H1 (cell line): ENCODE measurements at regions not wholly inside any gene's neighbourhood (a gene's known extent, or its start where the extent isn't known, plus 50 kb on each side); places are given as distances from the start of the nearest gene placed in this dataset.

Experiments used
- CTCF ChIA-PET: fragments of 300-600 bp; sonication (Branson Sonifier 250); formaldehyde crosslinking; loops from one replicate; lab custom pipeline; 2021; ENCODE audit not compliant: partially characterized antibody; lab: Charles Lee
- POLR2A ChIA-PET: fragments of 300-600 bp; sonication (Branson Sonifier 250); formaldehyde crosslinking; loops from one replicate; lab custom pipeline; 2021; ENCODE audit warnings: inconsistent platforms; ENCODE audit not compliant: partially characterized antibody; lab: Charles Lee
- DNase-seq, 2 experiments: peaks; one replicate each; pipeline versions ENCODE4 v3.0.0 to v3.0.0-alpha.2; 2010 to 2022; ENCODE audit warnings: low spot score in 2 of 2, low read depth in 1 of 2, mixed read lengths in 1 of 2
- FAIRE-seq: peaks from 2 replicates; lab custom pipeline; 2011; peaks lifted over from hg19 to GRCh38; lab: Jason Lieb, UNC
- H2AFZ ChIP-seq: 2 replicates; pipeline ENCODE4 v1.8.1; 2012; ENCODE audit warnings: low read length, inconsistent platforms
- H2AK5ac ChIP-seq: 2 replicates; pipeline ENCODE4 v1.6.1; 2013; ENCODE audit warnings: low read depth, low read length
- H2BK120ac ChIP-seq: replicated peaks from 2 replicates; pipeline ENCODE3; 2013; ENCODE audit warnings: low read depth, low read length, inconsistent platforms
- H2BK12ac ChIP-seq: 2 replicates; pipeline ENCODE4 v1.6.1; 2013; ENCODE audit warnings: low read depth, low read length
- H2BK15ac ChIP-seq: 2 replicates; pipeline ENCODE4 v1.6.1; 2013; ENCODE audit warnings: low read length
- H2BK20ac ChIP-seq: 2 replicates; pipeline ENCODE4 v1.6.1; 2013; ENCODE audit warnings: low read length
- H2BK5ac ChIP-seq: 2 replicates; pipeline ENCODE4 v1.6.1; 2013; ENCODE audit warnings: low read depth, low read length
- H3K14ac ChIP-seq: 2 replicates; pipeline ENCODE4 v1.6.1; 2013; ENCODE audit warnings: inconsistent platforms; ENCODE audit not compliant: insufficient read length
- H3K18ac ChIP-seq: 2 replicates; pipeline ENCODE4 v1.6.1; 2013; ENCODE audit warnings: low read length; ENCODE audit errors: extremely low read depth
- H3K23ac ChIP-seq: 2 replicates; pipeline ENCODE4 v1.6.1; 2013; ENCODE audit warnings: inconsistent platforms; ENCODE audit not compliant: insufficient read length
- H3K23me2 ChIP-seq: 2 replicates; pipeline ENCODE4 v1.6.1; 2013; ENCODE audit warnings: low read depth, low read length
- H3K27ac ChIP-seq: 2 replicates; pipeline ENCODE4 v1.6.1; 2011; ENCODE audit warnings: low read depth, low read length, inconsistent platforms
- H3K27me3 ChIP-seq, 4 experiments: replicated peaks in 1 of 4; 1 replicate in 1 of 4; 2 replicates in 3 of 4; pipeline versions ENCODE4 v1.6.1 to v1.8.1; 2011 to 2013; ENCODE audit warnings: low read length in 3 of 4, mild to moderate bottlenecking in 3 of 4, inconsistent platforms in 2 of 4, mixed read lengths in 2 of 4, moderate library complexity in 1 of 4; ENCODE audit not compliant: control insufficient read depth in 3 of 4, insufficient read depth in 3 of 4; ENCODE audit errors: extremely low read depth in 1 of 4
- H3K36me3 ChIP-seq, 4 experiments: 2 replicates each; pipeline versions ENCODE4 v1.6.1 to v1.8.1; 2011 to 2013; ENCODE audit warnings: mild to moderate bottlenecking in 4 of 4, low read length in 3 of 4, moderate library complexity in 2 of 4, control low read depth in 1 of 4, inconsistent platforms in 1 of 4; ENCODE audit not compliant: insufficient read depth in 4 of 4, control insufficient read depth in 2 of 4
- H3K4ac ChIP-seq: replicated peaks from 2 replicates; pipeline ENCODE3; 2013; ENCODE audit warnings: low read length, low read depth, mixed read lengths, inconsistent platforms; ENCODE audit not compliant: insufficient read length
- H3K4me1 ChIP-seq, 4 experiments: replicated peaks in 1 of 4; 1 replicate in 1 of 4; 2 replicates in 3 of 4; pipeline versions ENCODE4 v1.6.1 to v1.8.1; 2011 to 2013; ENCODE audit warnings: low read length in 3 of 4, inconsistent platforms in 2 of 4, mixed read lengths in 1 of 4; ENCODE audit not compliant: insufficient read depth in 4 of 4, control insufficient read depth in 3 of 4
- H3K4me2 ChIP-seq, 2 experiments: 2 replicates each; pipeline versions ENCODE4 v1.6.1 to v1.8.1; 2011 to 2013; ENCODE audit warnings: low read depth in 2 of 2, low read length in 2 of 2, control low read depth in 1 of 2, inconsistent platforms in 1 of 2, mild to moderate bottlenecking in 1 of 2; ENCODE audit not compliant: insufficient read depth in 1 of 2
- H3K4me3 ChIP-seq, 4 experiments: fragments of 200-600, 300-600 bp in 1 of 4; sonication (generic), shearing (Covaris generic), sonication (Bioruptor Twin) in 1 of 4; 2 replicates each; pipeline versions ENCODE4 v1.5.1 to v1.8.1; 2011 to 2016; ENCODE audit warnings: low read length in 4 of 4, low read depth in 3 of 4, control low read depth in 2 of 4, inconsistent platforms in 2 of 4, mild to moderate bottlenecking in 2 of 4, mixed read lengths in 1 of 4, moderate library complexity in 1 of 4; ENCODE audit not compliant: insufficient read depth in 2 of 4; ENCODE audit errors: extremely low read depth in 1 of 4
- H3K56ac ChIP-seq: replicated peaks from 2 replicates; pipeline ENCODE3; 2013; ENCODE audit warnings: low read depth, mild to moderate bottlenecking, mixed read lengths, low read length, inconsistent platforms; ENCODE audit not compliant: insufficient read length
- H3K79me1 ChIP-seq: 2 replicates; pipeline ENCODE4 v1.6.1; 2013; ENCODE audit warnings: low read depth, low read length, control low read depth
- H3K79me2 ChIP-seq, 2 experiments: 2 replicates each; pipeline versions ENCODE4 v1.6.1 to v1.8.1; 2012 to 2013; ENCODE audit warnings: low read length in 2 of 2, mild to moderate bottlenecking in 2 of 2, inconsistent platforms in 1 of 2; ENCODE audit not compliant: insufficient read depth in 2 of 2, control insufficient read depth in 1 of 2
- H3K9ac ChIP-seq, 4 experiments: replicated peaks in 1 of 4; 1 replicate in 1 of 4; 2 replicates in 3 of 4; pipeline versions ENCODE4 v1.6.1 to v1.8.1; 2011 to 2013; ENCODE audit warnings: low read depth in 3 of 4, low read length in 3 of 4, control low read depth in 2 of 4, mild to moderate bottlenecking in 2 of 4, moderate library complexity in 2 of 4, inconsistent platforms in 1 of 4; ENCODE audit errors: extremely low read depth in 1 of 4
- H3K9me3 ChIP-seq, 2 experiments: 2 replicates each; pipeline versions ENCODE4 v1.6.1 to v1.8.1; 2012 to 2013; ENCODE audit warnings: mild to moderate bottlenecking in 2 of 2, moderate library complexity in 2 of 2, control low read depth in 1 of 2, inconsistent platforms in 1 of 2, low read depth in 1 of 2, low read length in 1 of 2, mixed read lengths in 1 of 2; ENCODE audit not compliant: insufficient read depth in 2 of 2
- H4K20me1 ChIP-seq, 2 experiments: replicated peaks in 1 of 2; 2 replicates each; pipeline versions ENCODE3 to v1.8.1; 2011 to 2013; ENCODE audit warnings: inconsistent platforms in 2 of 2, low read length in 2 of 2, mild to moderate bottlenecking in 1 of 2; ENCODE audit not compliant: insufficient read depth in 2 of 2, control insufficient read depth in 1 of 2
- H4K5ac ChIP-seq: 2 replicates; pipeline ENCODE4 v1.6.1; 2013; ENCODE audit warnings: low read length, low read depth, mixed read lengths, inconsistent platforms; ENCODE audit not compliant: insufficient read length
- H4K8ac ChIP-seq: 2 replicates; pipeline ENCODE4 v1.8.0; 2013; ENCODE audit warnings: mild to moderate bottlenecking, moderate library complexity, low read length, inconsistent platforms; ENCODE audit not compliant: insufficient read depth; ENCODE audit errors: extremely low read depth
- H4K91ac ChIP-seq: replicated peaks from 2 replicates; pipeline ENCODE3; 2013; ENCODE audit warnings: low read length, mixed read lengths, inconsistent platforms; ENCODE audit not compliant: insufficient read length
- ATF3 ChIP-seq: IDR thresholded peaks from 2 replicates; pipeline ENCODE4 v1.6.1; 2011; ENCODE audit warnings: low read depth, mild to moderate bottlenecking, low read length; ENCODE audit not compliant: insufficient read depth
- EP300 ChIP-seq, 2 experiments: IDR thresholded peaks; 1 replicate in 1 of 2; 2 replicates in 1 of 2; pipeline ENCODE4 v1.6.1; 2011 to 2012; ENCODE audit warnings: low read depth in 2 of 2, low read length in 2 of 2, mild to moderate bottlenecking in 2 of 2, borderline replicate concordance in 1 of 2, inconsistent platforms in 1 of 2, moderate library complexity in 1 of 2
- KDM1A ChIP-seq: fragments of 200-600, 300-600 bp; sonication (generic); IDR thresholded peaks from 2 replicates; pipeline ENCODE4 v1.7.1; 2016; ENCODE audit warnings: mild to moderate bottlenecking, low read length, borderline replicate concordance
- KDM4A ChIP-seq: IDR thresholded peaks from one replicate; pipeline ENCODE4 v1.7.1; 2012; ENCODE audit warnings: low read depth, mild to moderate bottlenecking, moderate library complexity, low read length, inconsistent platforms; ENCODE audit not compliant: severe bottlenecking
- NANOG ChIP-seq: IDR thresholded peaks from 2 replicates; pipeline ENCODE4 v1.6.1; 2011; ENCODE audit warnings: low read length, low read depth, mild to moderate bottlenecking, inconsistent platforms; ENCODE audit not compliant: insufficient read depth, poor library complexity, severe bottlenecking
- NRF1 ChIP-seq: IDR thresholded peaks from 2 replicates; pipeline ENCODE4 v1.6.1; 2011; ENCODE audit warnings: mild to moderate bottlenecking, low read depth, low read length, improper control_type of control experiment
- POLR2A ChIP-seq, 2 experiments: IDR thresholded peaks; 1 replicate in 1 of 2; 2 replicates in 1 of 2; pipeline ENCODE4 v1.6.1; 2011; ENCODE audit warnings: low read depth in 2 of 2, low read length in 2 of 2, mild to moderate bottlenecking in 2 of 2; ENCODE audit errors: control extremely low read depth in 1 of 2
- POLR2AphosphoS5 ChIP-seq: IDR thresholded peaks from 2 replicates; pipeline ENCODE4 v1.6.1; 2011; ENCODE audit warnings: low read depth, low read length
- POU5F1 ChIP-seq: IDR thresholded peaks from 2 replicates; pipeline ENCODE4 v1.6.1; 2011; ENCODE audit warnings: low read depth, mild to moderate bottlenecking, low read length, moderate library complexity
- SAP30 ChIP-seq: fragments of 300-600 bp; sonication (generic); IDR thresholded peaks from 2 replicates; pipeline ENCODE4 v1.7.1; 2012; ENCODE audit warnings: low read length, moderate library complexity, mild to moderate bottlenecking, inconsistent platforms; ENCODE audit not compliant: insufficient read depth, insufficient replicate concordance
- SRF ChIP-seq: IDR thresholded peaks from 2 replicates; pipeline ENCODE4 v1.6.1; 2011; ENCODE audit warnings: mild to moderate bottlenecking, low read depth, low read length, moderate library complexity
- TBP ChIP-seq: IDR thresholded peaks from 2 replicates; pipeline ENCODE4 v1.6.1; 2011; ENCODE audit warnings: low read depth, low read length, improper control_type of control experiment
- USF2 ChIP-seq: IDR thresholded peaks from 2 replicates; pipeline ENCODE4 v1.6.1; 2011; ENCODE audit warnings: low read length, improper control_type of control experiment
- WGBS, 2 experiments: shearing (Covaris generic) in 1 of 2; methylation state at CpG; one replicate each; pipeline versions ENCODE4 v1.1.6 to v1.1.7; 2013 to 2015; ENCODE audit warnings: low lambda C conversion rate in 2 of 2, mixed read lengths in 2 of 2, inconsistent platforms in 1 of 2, low coverage in 1 of 2, missing lambda C conversion rate in 1 of 2; ENCODE audit not compliant: insufficient replicate concordance in 2 of 2, insufficient coverage in 1 of 2, insufficient read length in 1 of 2; ENCODE audit errors: extremely low coverage in 1 of 2, missing lambda C conversion rate in 1 of 2; 5-methylcytosine and 5-hydroxymethylcytosine counted together

GRCh38 chr3:106560451-106560966 lies 691.7 kb upstream of the CBLB start:
- no peaks in the 10 kb centered on the region for H3K79me1 ChIP-seq
- no peak overlapping the region for H2BK120ac ChIP-seq
- H3K27me3 ChIP-seq, result no peaks in the 10 kb centered on the region
- H3K4me3 ChIP-seq, result no peak overlapping the region
- H3K23me2 ChIP-seq, result no peaks in the 10 kb centered on the region
- H4K8ac ChIP-seq, result no peak overlapping the region
- no peak overlapping the region for H2BK15ac ChIP-seq
- H3K9ac ChIP-seq, result no peak overlapping the region
- H3K4me1 ChIP-seq, result no peaks in the 10 kb centered on the region
- no peaks in the 10 kb centered on the region for H3K79me2 ChIP-seq
- H2BK20ac ChIP-seq, result no peak overlapping the region
- H3K27ac ChIP-seq, result no peak overlapping the region
- H4K20me1 ChIP-seq, result no peaks in the 10 kb centered on the region
- no peaks in the 10 kb centered on the region for H3K9me3 ChIP-seq
- H2AFZ ChIP-seq, result no peak overlapping the region
- H3K23ac ChIP-seq, result no peak overlapping the region
- no peak overlapping the region for H2BK5ac ChIP-seq
- H3K18ac ChIP-seq, result no peak overlapping the region
- no peak overlapping the region for H4K5ac ChIP-seq
- WGBS, 2 experiments, result 91% methylated on average over 3 of the region's 3 CpGs; no CpG with 5 or more reads in 1 of the 2 experiments
- no peaks in the 10 kb centered on the region for H3K36me3 ChIP-seq
- no peak overlapping the region for H3K56ac ChIP-seq
- H2AK5ac ChIP-seq, result no peak overlapping the region
- DNase-seq (no peak), FAIRE-seq (no peak)
- no peak overlapping the region for H2BK12ac ChIP-seq
- no peak overlapping the region for H3K14ac ChIP-seq
- no peak overlapping the region for H4K91ac ChIP-seq
- CTCF ChIA-PET, result no interaction called here
- POLR2A ChIA-PET, result no interaction called here
- H3K4ac ChIP-seq, result no peak overlapping the region
- H3K4me2 ChIP-seq, result no peak overlapping the region
- TF ChIP-seq POLR2AphosphoS5, result no peak
- no peak for TF ChIP-seq ATF3
- TF ChIP-seq NANOG, result no peak
- TF ChIP-seq NRF1, result no peak
- no peak for TF ChIP-seq SAP30
- TF ChIP-seq KDM1A, result no peak
- no peak for TF ChIP-seq SRF
- TF ChIP-seq TBP, result no peak
- no peak for TF ChIP-seq KDM4A
- no peak for TF ChIP-seq POLR2A (IDR thresholded peaks at IDR 0.05; ENCODE audit: control extremely low read depth in 1 of 2, low read depth in 2 of 2, low read length in 2 of 2)
- no peak for TF ChIP-seq USF2
- TF ChIP-seq POU5F1, result no peak
- no peak for TF ChIP-seq EP300 (IDR thresholded peaks at IDR 0.05; ENCODE audit: borderline replicate concordance in 1 of 2, low read depth in 2 of 2, low read length in 2 of 2)
